Loucy (cell line): ENCODE measurements at regions not wholly inside any gene's neighbourhood (a gene's known extent, or its start where the extent isn't known, plus 50 kb on each side); places are given as distances from the start of the nearest gene placed in this dataset.

Experiments used
- H2AFZ ChIP-seq: fragments of 200-600 bp; sonication (generic); 2 replicates; pipeline ENCODE4 v1.6.0; 2016; ENCODE audit warnings: antibody characterized with exemption, mild to moderate bottlenecking, low read length, moderate library complexity
- H3F3A ChIP-seq: fragments of 200-600 bp; 2 replicates; pipeline ENCODE4 v1.6.0; 2016; ENCODE audit warnings: antibody characterized with exemption, low read depth, mild to moderate bottlenecking
- H3K27me3 ChIP-seq: fragments of 200-600 bp; sonication (generic); 2 replicates; pipeline ENCODE4 v1.6.1; 2014; ENCODE audit warnings: low read length, mild to moderate bottlenecking; ENCODE audit not compliant: insufficient read depth, poor library complexity, severe bottlenecking
- H3K36me3 ChIP-seq: fragments of 200-600 bp; sonication (generic); 2 replicates; pipeline ENCODE4 v1.6.1; 2016; ENCODE audit warnings: low read length; ENCODE audit not compliant: insufficient read depth
- H3K4me1 ChIP-seq: fragments of 200-600 bp; sonication (generic); 2 replicates; pipeline ENCODE4 v1.5.1; 2014; ENCODE audit warnings: low read length, mild to moderate bottlenecking; ENCODE audit not compliant: insufficient read depth, poor library complexity, severe bottlenecking
- H3K4me2 ChIP-seq: fragments of 200-600 bp; sonication (generic); 2 replicates; pipeline ENCODE4 v1.6.0; 2014; ENCODE audit warnings: antibody characterized with exemption, low read length, low read depth, mild to moderate bottlenecking; ENCODE audit not compliant: poor library complexity, severe bottlenecking
- H3K4me3 ChIP-seq: fragments of 200-600 bp; sonication (generic); 2 replicates; pipeline ENCODE4 v1.5.1; 2014; ENCODE audit warnings: low read length, mild to moderate bottlenecking, mixed read lengths; ENCODE audit not compliant: poor library complexity, severe bottlenecking
- H3K79me2 ChIP-seq: fragments of 200-600 bp; sonication (generic); 2 replicates; pipeline ENCODE4 v1.6.1; 2014; ENCODE audit warnings: low read length; ENCODE audit not compliant: insufficient read depth
- H3K9ac ChIP-seq: fragments of 200-600 bp; sonication (generic); 2 replicates; pipeline ENCODE4 v1.6.0; 2014; ENCODE audit warnings: mild to moderate bottlenecking, low read depth, low read length, moderate library complexity; ENCODE audit not compliant: poor library complexity, severe bottlenecking
- H3K9me2 ChIP-seq: fragments of 200-600 bp; sonication (generic); replicated peaks from 2 replicates; pipeline ENCODE4 v1.6.1; 2016; ENCODE audit warnings: low read depth, low read length, mixed read lengths
- H3K9me3 ChIP-seq: fragments of 200-600 bp; sonication (generic); 2 replicates; pipeline ENCODE4 v1.6.1; 2014; ENCODE audit warnings: mild to moderate bottlenecking, antibody characterized with exemption, low read length, low read depth; ENCODE audit not compliant: insufficient read depth
- H4K20me1 ChIP-seq: fragments of 200-600 bp; sonication (generic); 2 replicates; pipeline ENCODE4 v1.6.0; 2014; ENCODE audit warnings: antibody characterized with exemption, low read length, mild to moderate bottlenecking; ENCODE audit not compliant: insufficient read depth, poor library complexity, severe bottlenecking
- CTCF ChIP-seq: fragments of 200-600 bp; sonication (generic); conservative IDR thresholded peaks from 2 replicates; pipeline ENCODE4 v1.5.1; 2014; ENCODE audit warnings: mild to moderate bottlenecking, antibody characterized with exemption, low read length
- EZH2phosphoT487 ChIP-seq: fragments of 200-600 bp; IDR thresholded peaks from 2 replicates; pipeline ENCODE4 v1.6.1; 2018; ENCODE audit warnings: antibody characterized with exemption, mild to moderate bottlenecking, moderate library complexity, borderline replicate concordance

GRCh38 chr14:44287858-44288257 lies 219.2 kb downstream of the FSCB start:
- H3K27me3 ChIP-seq = no peaks in the 10 kb centered on the region
- TF ChIP-seq EZH2phosphoT487 (no peak), CTCF (no peak)
- no peaks in the 10 kb centered on the region for H4K20me1 ChIP-seq
- H3K79me2 ChIP-seq = no peaks in the 10 kb centered on the region
- no peak overlapping the region for H3K9ac ChIP-seq
- H3K4me2 ChIP-seq = no peak overlapping the region
- H2AFZ ChIP-seq = no peak overlapping the region
- no peaks in the 10 kb centered on the region for H3F3A ChIP-seq
- H3K9me3 ChIP-seq = no peaks in the 10 kb centered on the region
- no peak overlapping the region for H3K4me3 ChIP-seq
- no peaks in the 10 kb centered on the region for H3K36me3 ChIP-seq
- H3K4me1 ChIP-seq = no peaks in the 10 kb centered on the region
- H3K9me2 ChIP-seq = no peaks in the 10 kb centered on the region

GRCh38 chr14:44286201-44286600 lies 220.9 kb downstream of the FSCB start:
- Histone ChIP-seq H3K36me3 (no peaks in the 10 kb centered on the region), H3K4me1 (no peaks in the 10 kb centered on the region), H2AFZ (no peak overlapping the region), H3K9ac (no peak overlapping the region), H3K27me3 (no peaks in the 10 kb centered on the region), H3K9me2 (no peaks in the 10 kb centered on the region), H3K79me2 (no peaks in the 10 kb centered on the region), H4K20me1 (no peaks in the 10 kb centered on the region), H3K9me3 (no peaks in the 10 kb centered on the region), H3F3A (no peaks in the 10 kb centered on the region), H3K4me2 (no peak overlapping the region), H3K4me3 (no peak overlapping the region)
- TF ChIP-seq EZH2phosphoT487 (no peak), CTCF (no peak)

GRCh38 chr14:44283836-44284235 lies 223.2 kb downstream of the FSCB start:
- H3F3A ChIP-seq = no peaks in the 10 kb centered on the region
- no peaks in the 10 kb centered on the region for H3K79me2 ChIP-seq
- no peaks in the 10 kb centered on the region for H4K20me1 ChIP-seq
- no peak overlapping the region for H2AFZ ChIP-seq
- TF ChIP-seq CTCF = no peak
- TF ChIP-seq EZH2phosphoT487 = no peak
- no peaks in the 10 kb centered on the region for H3K36me3 ChIP-seq
- no peaks in the 10 kb centered on the region for H3K27me3 ChIP-seq
- H3K9me3 ChIP-seq = no peaks in the 10 kb centered on the region
- no peak overlapping the region for H3K9ac ChIP-seq
- H3K4me3 ChIP-seq = no peak overlapping the region
- H3K4me1 ChIP-seq = no peaks in the 10 kb centered on the region
- no peak overlapping the region for H3K4me2 ChIP-seq
- H3K9me2 ChIP-seq = no peaks in the 10 kb centered on the region
